ENCODE measurements at regions not wholly inside any gene's neighbourhood (a gene's known extent, or its start where the extent isn't known, plus 50 kb on each side); places are given as distances from the start of the nearest gene placed in this dataset.

DNA sequence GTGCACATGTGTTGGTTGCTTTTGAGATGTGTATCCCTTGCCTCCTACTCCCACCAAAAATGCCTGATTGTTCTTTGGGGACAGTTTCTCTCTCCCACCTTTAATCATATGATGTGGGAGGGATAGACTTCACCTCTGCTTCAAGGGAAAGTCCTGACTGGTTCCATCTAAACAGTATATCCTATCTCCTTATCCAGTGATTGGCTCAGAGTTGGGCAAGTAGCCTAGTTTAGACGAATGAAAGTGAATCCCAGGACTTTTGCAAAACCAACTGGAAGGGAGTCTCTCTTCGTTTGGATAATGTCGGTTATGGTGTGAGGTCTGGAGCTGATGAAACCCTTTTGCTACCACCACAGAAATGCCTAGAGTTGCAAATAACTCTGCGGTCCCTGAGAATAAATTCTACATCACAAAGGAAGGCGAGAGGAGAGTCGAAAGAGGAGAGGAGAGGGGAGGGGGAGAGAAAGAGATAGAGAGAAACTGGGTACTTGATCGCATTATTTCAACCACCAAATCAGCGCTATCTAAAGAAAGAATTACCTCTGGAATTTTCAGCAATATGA is 77.1 kb upstream of the SALL1 start:
- DNase-seq = no peak
- H3K4me1 Mint-ChIP-seq (ENCODE audit: low read depth, unreplicated experiment) = no peaks in the 10 kb centered on the region
- no peaks in the 10 kb centered on the region for H3K9me3 Mint-ChIP-seq (ENCODE audit: unreplicated experiment)
- H3K27me3 Mint-ChIP-seq (ENCODE audit: unreplicated experiment) = peaks cover 2% of the 10 kb centered on the region
- H3K27ac Mint-ChIP-seq (ENCODE audit: unreplicated experiment) = no peak overlapping the region
- TF ChIP-seq, protein P1, sequence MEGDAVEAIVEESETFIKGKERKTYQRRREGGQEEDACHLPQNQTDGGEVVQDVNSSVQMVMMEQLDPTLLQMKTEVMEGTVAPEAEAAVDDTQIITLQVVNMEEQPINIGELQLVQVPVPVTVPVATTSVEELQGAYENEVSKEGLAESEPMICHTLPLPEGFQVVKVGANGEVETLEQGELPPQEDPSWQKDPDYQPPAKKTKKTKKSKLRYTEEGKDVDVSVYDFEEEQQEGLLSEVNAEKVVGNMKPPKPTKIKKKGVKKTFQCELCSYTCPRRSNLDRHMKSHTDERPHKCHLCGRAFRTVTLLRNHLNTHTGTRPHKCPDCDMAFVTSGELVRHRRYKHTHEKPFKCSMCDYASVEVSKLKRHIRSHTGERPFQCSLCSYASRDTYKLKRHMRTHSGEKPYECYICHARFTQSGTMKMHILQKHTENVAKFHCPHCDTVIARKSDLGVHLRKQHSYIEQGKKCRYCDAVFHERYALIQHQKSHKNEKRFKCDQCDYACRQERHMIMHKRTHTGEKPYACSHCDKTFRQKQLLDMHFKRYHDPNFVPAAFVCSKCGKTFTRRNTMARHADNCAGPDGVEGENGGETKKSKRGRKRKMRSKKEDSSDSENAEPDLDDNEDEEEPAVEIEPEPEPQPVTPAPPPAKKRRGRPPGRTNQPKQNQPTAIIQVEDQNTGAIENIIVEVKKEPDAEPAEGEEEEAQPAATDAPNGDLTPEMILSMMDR (IDR thresholded peaks at IDR 0.05; ENCODE audit: partially characterized antibody, unreplicated experiment) = no peak
- no peaks in the 10 kb centered on the region for H3K36me3 Mint-ChIP-seq (ENCODE audit: unreplicated experiment)
- H3K4me3 Mint-ChIP-seq (ENCODE audit: unreplicated experiment) = no peak overlapping the region

DNA sequence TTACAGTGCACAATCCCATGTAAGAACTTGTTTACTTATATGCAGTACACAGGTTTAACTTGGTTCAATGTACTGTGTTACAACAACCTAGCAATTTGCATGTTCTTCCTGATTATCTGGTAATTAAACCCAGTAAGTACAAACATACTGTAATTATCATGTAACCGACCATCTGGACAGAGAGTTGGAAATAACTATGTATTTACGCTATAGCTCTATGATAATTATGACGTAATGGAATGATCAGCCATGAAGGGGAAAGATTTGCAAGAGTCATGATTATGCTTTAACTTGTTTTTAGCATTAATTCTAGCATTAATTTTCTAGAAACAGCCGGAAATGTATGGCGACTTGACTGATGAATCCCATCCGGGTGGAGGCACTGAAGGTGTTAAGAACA is 74.8 kb upstream of the SALL1 start:
- Mint-ChIP-seq H3K36me3 (ENCODE audit: unreplicated experiment) (no peaks in the 10 kb centered on the region), H3K4me1 (ENCODE audit: low read depth, unreplicated experiment) (no peaks in the 10 kb centered on the region), H3K9me3 (ENCODE audit: unreplicated experiment) (no peaks in the 10 kb centered on the region), H3K27ac (ENCODE audit: unreplicated experiment) (no peak overlapping the region), H3K4me3 (ENCODE audit: unreplicated experiment) (no peak overlapping the region), H3K27me3 (ENCODE audit: unreplicated experiment) (peaks cover 2% of the 10 kb centered on the region)
- TF ChIP-seq, protein P1 (IDR thresholded peaks at IDR 0.05; ENCODE audit: partially characterized antibody, unreplicated experiment) = no peak
- no peak for DNase-seq

- no peaks in the 10 kb centered on the region for H3K36me3 Mint-ChIP-seq (ENCODE audit: unreplicated experiment)
- no peaks in the 10 kb centered on the region for H3K4me1 Mint-ChIP-seq (ENCODE audit: low read depth, unreplicated experiment)
- no peak overlapping the region for H3K4me3 Mint-ChIP-seq (ENCODE audit: unreplicated experiment)
- no peak for DNase-seq
- TF ChIP-seq, protein P1 (IDR thresholded peaks at IDR 0.05; ENCODE audit: partially characterized antibody, unreplicated experiment) = no peak
- H3K27me3 Mint-ChIP-seq (ENCODE audit: unreplicated experiment) = peaks cover 2% of the 10 kb centered on the region
- no peaks in the 10 kb centered on the region for H3K9me3 Mint-ChIP-seq (ENCODE audit: unreplicated experiment)
- H3K27ac Mint-ChIP-seq (ENCODE audit: unreplicated experiment) = no peak overlapping the region
These were observed 73.2 kb upstream of the SALL1 start for GRCh38 chr16:51224317-51224716.

- H3K27ac Mint-ChIP-seq (ENCODE audit: unreplicated experiment) = no peak overlapping the region
These were observed 70.9 kb upstream of the SALL1 start for GRCh38 chr16:51222016-51222415.

GRCh38 chr16:51211148-51211547 is 60.1 kb upstream of the SALL1 start:
- no peaks in the 10 kb centered on the region for H3K27me3 Mint-ChIP-seq (ENCODE audit: unreplicated experiment)
- H3K4me3 Mint-ChIP-seq (ENCODE audit: unreplicated experiment) = no peak overlapping the region
- H3K27ac Mint-ChIP-seq (ENCODE audit: unreplicated experiment) = no peak overlapping the region
- no peaks in the 10 kb centered on the region for H3K9me3 Mint-ChIP-seq (ENCODE audit: unreplicated experiment)
- H3K4me1 Mint-ChIP-seq (ENCODE audit: low read depth, unreplicated experiment) = no peaks in the 10 kb centered on the region
- TF ChIP-seq, protein P1 (IDR thresholded peaks at IDR 0.05; ENCODE audit: partially characterized antibody, unreplicated experiment) = no peak
- no peak for DNase-seq
- peaks cover 5% of the 10 kb centered on the region for H3K36me3 Mint-ChIP-seq (ENCODE audit: unreplicated experiment)

More at GRCh38 chr16:51222016-51222415, 70.9 kb upstream of the SALL1 start:
- Mint-ChIP-seq H3K36me3 (ENCODE audit: unreplicated experiment) (no peaks in the 10 kb centered on the region), H3K4me3 (ENCODE audit: unreplicated experiment) (no peak overlapping the region), H3K9me3 (ENCODE audit: unreplicated experiment) (no peaks in the 10 kb centered on the region), H3K4me1 (ENCODE audit: low read depth, unreplicated experiment) (no peaks in the 10 kb centered on the region), H3K27me3 (ENCODE audit: unreplicated experiment) (peaks cover 2% of the 10 kb centered on the region)
- TF ChIP-seq, protein P1 (IDR thresholded peaks at IDR 0.05; ENCODE audit: partially characterized antibody, unreplicated experiment) = no peak
- DNase-seq = no peak

All from glutamatergic neuron (in vitro differentiated cells).